BLaER1 treated with 17β-estradiol and CSF1 and Interleukin-3, amounts not matched to agents 10 nM and 100 nM (cell line): ENCODE measurements at regions not wholly inside any gene's neighbourhood (a gene's known extent, or its start where the extent isn't known, plus 50 kb on each side); places are given as distances from the start of the nearest gene placed in this dataset.

Source experiments
- H3K27ac ChIP-seq, 11 experiments: shearing (Covaris generic); formaldehyde crosslinking; 2 replicates each; pipeline ENCODE4 v1.8.1; 2022
- H3K27me3 ChIP-seq, 11 experiments: shearing (Covaris generic); formaldehyde crosslinking; 2 replicates each; pipeline ENCODE4 v1.8.1; 2022
- H3K36me3 ChIP-seq, 11 experiments: shearing (Covaris generic); formaldehyde crosslinking; 2 replicates each; pipeline ENCODE4 v1.8.1; 2022
- H3K4me1 ChIP-seq, 10 experiments: shearing (Covaris generic); formaldehyde crosslinking; 2 replicates each; pipeline ENCODE4 v1.8.1; 2022
- H3K4me2 ChIP-seq, 11 experiments: shearing (Covaris generic); formaldehyde crosslinking; 2 replicates each; pipeline ENCODE4 v1.8.1; 2022
- H3K4me3 ChIP-seq, 10 experiments: shearing (Covaris generic); formaldehyde crosslinking; 2 replicates each; pipeline ENCODE4 v1.8.1; 2022
- H3K9ac ChIP-seq, 11 experiments: shearing (Covaris generic); formaldehyde crosslinking; 2 replicates each; pipeline ENCODE4 v1.8.1; 2022
- H3K9me3 ChIP-seq, 11 experiments: shearing (Covaris generic); formaldehyde crosslinking; replicated peaks in 1 of 11; 2 replicates each; pipeline ENCODE4 v1.8.1; 2022
- H4K20me1 ChIP-seq, 11 experiments: shearing (Covaris generic); formaldehyde crosslinking; 2 replicates each; pipeline ENCODE4 v1.8.1; 2022
- Cebpa-rat ChIP-seq, 11 experiments: shearing (Covaris generic); IDR thresholded peaks; 2 replicates each; pipeline ENCODE4 v1.8.1; 2022

DNA sequence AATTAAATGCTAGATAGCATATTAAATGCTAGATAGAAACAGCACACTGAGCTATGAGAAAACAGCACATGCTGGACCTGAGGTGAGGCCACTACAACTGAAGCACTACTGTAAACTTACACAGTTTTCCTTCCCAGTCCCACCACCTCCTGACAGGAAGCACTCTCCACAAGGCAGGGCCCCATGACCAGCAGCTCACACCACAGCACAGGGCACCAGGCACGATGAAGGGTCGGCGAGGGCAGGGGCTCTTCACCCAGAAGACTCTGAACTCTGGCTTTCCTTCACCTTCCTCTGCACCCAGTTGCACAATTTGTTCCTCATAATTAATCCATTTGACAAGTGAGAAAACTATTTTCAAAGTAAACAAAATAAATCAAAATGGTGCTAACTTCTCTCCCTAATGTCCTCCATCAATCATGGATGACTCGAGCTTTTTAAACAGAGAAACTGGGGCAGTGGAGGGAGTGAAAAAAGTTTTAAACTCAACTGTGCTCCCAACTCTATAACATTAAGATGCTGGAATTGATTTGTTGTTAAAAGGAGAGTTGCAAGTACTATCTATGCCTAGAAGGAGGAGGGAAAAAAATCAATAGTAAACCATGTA is 568.7 kb downstream of the UQCRFS1 start:
- Histone ChIP-seq H4K20me1 (no peaks in the 10 kb centered on the region), H3K4me2 (no peak overlapping the region), H3K9me3 (no peaks in the 10 kb centered on the region), H3K4me3 (no peak overlapping the region), H3K36me3 (no peaks in the 10 kb centered on the region), H3K4me1 (no peaks in the 10 kb centered on the region), H3K27ac (no peak overlapping the region), H3K27me3 (no peaks in the 10 kb centered on the region), H3K9ac (no peak overlapping the region)
- no peak for TF ChIP-seq Cebpa-rat (IDR thresholded peaks at IDR 0.05)

DNA sequence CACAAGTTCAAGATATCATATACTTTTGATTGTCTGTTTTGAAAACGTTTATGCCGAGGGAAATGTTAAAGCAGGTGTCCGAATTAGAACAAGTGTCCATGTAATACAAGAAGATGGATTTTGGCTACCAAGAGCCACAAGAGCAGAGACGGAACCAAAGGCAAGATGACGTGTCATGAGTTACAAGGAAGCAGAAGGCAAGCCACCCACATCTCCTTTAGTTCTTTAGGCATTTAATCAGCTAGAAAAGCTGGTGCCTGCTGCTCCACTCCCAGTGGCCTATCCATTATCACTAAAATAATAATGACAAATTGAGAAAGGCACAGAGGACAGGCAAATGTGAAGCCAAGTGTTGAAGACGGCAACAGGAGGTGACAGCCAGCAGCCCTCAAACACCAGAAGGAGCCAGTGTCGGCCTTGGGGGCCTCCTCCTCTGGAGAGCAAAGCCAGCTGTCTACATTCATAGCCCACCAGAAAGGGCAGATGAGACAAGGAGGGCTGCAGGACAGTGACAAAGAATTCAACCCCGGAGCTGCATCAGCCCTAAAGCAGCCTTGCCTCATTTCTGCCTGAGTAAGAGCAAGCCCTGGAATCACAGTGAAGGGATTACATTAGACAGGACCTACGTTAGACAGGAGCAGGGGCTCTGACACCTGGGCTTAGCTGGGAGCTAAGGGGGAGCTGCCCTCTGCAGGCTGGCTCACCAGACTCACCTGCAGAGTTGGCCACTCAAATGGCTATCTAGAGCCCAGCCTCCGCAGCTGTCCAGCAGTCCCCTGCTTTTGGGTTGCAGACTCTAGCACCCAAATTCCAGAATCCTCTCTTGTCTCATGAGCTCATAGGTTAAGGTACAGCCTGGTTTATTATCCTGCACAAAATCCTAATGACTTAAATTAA is 569.9 kb downstream of the UQCRFS1 start:
- Histone ChIP-seq H3K4me1 (peaks cover 0 to under 1% (median 0%) of the 10 kb centered on the region in 10 experiments; a peak in 1 of 20 replicates), H3K9me3 (no peaks in the 10 kb centered on the region), H3K27ac (no peak overlapping the region), H4K20me1 (no peaks in the 10 kb centered on the region), H3K4me3 (no peak overlapping the region), H3K4me2 (no peak overlapping the region), H3K27me3 (no peaks in the 10 kb centered on the region), H3K36me3 (no peaks in the 10 kb centered on the region), H3K9ac (no peak overlapping the region)
- TF ChIP-seq Cebpa-rat (IDR thresholded peaks at IDR 0.05): no peak

DNA sequence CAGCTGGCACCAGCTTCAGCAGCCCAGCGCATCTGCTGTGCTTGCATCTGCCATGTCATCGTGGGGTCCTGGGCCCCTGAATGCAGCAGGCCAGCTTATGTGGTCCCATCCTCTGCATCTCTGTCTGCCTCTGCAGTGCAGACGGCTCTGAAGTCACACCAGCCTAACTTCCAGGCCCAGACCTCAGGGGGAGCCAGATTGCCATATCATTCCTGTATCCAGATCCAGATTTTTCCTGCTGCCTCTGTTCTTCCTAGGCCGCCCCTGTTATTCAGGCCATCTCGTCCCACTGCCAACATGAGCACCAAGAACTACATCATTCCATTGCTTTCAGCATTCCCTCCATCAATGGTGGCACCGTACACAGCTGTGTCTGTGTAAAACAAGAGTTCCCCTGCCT is 571.6 kb downstream of the UQCRFS1 start:
- Histone ChIP-seq H4K20me1 (no peaks in the 10 kb centered on the region), H3K4me1 (peaks cover 0 to 3% (median 0%) of the 10 kb centered on the region in 10 experiments; a peak in 1 of 20 replicates), H3K27ac (no peak overlapping the region), H3K9me3 (no peaks in the 10 kb centered on the region), H3K36me3 (no peaks in the 10 kb centered on the region), H3K27me3 (no peaks in the 10 kb centered on the region), H3K9ac (no peak overlapping the region), H3K4me3 (no peak overlapping the region), H3K4me2 (no peak overlapping the region)
- TF ChIP-seq Cebpa-rat (IDR thresholded peaks at IDR 0.05): no peak

DNA sequence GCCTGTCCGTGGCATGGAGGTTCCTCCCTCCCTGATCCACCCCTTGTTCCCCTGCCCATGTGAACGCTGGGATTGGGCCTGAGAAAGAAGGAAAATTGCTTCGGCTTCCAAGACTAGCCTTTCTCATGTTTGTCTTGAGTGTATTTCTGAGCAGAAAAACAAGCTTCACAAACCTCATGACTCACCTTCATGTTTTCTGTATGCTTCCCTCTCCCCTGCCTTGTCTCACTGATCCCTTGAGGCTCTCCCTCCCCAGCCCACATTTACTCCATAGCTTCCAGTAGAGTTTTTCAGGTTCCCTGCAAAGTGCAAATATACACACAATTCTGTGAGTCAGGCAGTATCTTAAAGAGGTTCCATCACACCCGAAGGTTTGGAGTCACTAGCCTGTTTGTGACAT is 572.4 kb downstream of the UQCRFS1 start:
- H3K4me1 ChIP-seq: peaks cover 0 to 3% (median 0%) of the 10 kb centered on the region in 10 experiments; a peak in 1 of 20 replicates
- no peak overlapping the region for H3K9ac ChIP-seq
- H4K20me1 ChIP-seq: no peaks in the 10 kb centered on the region
- TF ChIP-seq Cebpa-rat (IDR thresholded peaks at IDR 0.05): no peak
- H3K4me2 ChIP-seq: no peak overlapping the region
- no peaks in the 10 kb centered on the region for H3K36me3 ChIP-seq
- no peak overlapping the region for H3K4me3 ChIP-seq
- peaks cover 0 to under 1% (median 0%) of the 10 kb centered on the region in 11 experiments; a peak in 1 of 22 replicates for H3K9me3 ChIP-seq
- H3K27ac ChIP-seq: no peak overlapping the region
- H3K27me3 ChIP-seq: no peaks in the 10 kb centered on the region

DNA sequence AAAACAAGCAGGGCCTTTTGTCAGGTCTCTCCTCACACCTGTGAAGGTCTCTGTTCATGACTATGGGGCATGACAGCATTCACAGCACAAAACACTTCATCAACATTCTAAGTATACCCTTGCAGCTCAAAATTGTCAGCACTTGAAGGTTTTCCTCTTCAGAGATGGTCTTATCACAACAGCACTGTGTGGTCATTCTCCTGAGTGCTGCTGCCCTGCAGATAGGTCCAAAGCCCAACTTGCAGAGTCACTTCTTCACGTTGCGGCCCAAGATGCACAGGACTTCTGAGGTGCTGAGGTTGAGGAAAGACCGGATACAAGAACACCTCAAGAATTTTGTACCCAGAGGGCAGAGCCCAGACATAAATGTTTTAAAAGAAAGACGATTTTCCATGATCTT is 574.5 kb downstream of the UQCRFS1 start:
- Histone ChIP-seq H3K9ac (no peak overlapping the region), H4K20me1 (no peaks in the 10 kb centered on the region), H3K4me1 (peaks cover 0 to 6% (median 2%) of the 10 kb centered on the region in 10 experiments; a peak in 13 of 20 replicates), H3K27me3 (no peaks in the 10 kb centered on the region), H3K36me3 (no peaks in the 10 kb centered on the region), H3K4me2 (no peak overlapping the region), H3K4me3 (no peak overlapping the region), H3K27ac (no peak overlapping the region), H3K9me3 (peaks cover 9 to 17% (median 11%) of the 10 kb centered on the region in 11 experiments; a peak in 17 of 22 replicates)
- no peak for TF ChIP-seq Cebpa-rat (IDR thresholded peaks at IDR 0.05)

DNA sequence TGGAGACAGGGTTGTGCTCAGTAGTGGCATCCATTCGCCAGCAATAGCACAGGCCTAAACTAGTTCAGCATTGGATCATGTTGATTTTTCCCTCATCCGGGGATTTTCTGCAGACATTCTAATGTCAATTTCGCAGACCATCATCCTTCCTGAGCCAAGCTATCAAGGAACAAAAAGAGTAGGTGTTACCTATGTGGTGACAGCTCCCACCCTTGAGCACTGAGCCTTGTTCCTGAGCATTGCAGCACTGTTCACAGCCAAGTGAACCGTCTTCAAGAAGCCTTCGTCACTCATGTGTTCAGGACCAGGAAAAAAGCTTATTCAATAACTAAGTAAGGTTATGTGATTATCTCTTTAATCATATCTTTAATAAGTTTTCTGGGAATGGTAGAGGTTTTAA is 576.2 kb downstream of the UQCRFS1 start:
- H4K20me1 ChIP-seq: no peaks in the 10 kb centered on the region
- H3K9me3 ChIP-seq: peaks cover 9 to 17% (median 11%) of the 10 kb centered on the region in 11 experiments; a peak in 17 of 22 replicates
- no peaks in the 10 kb centered on the region for H3K36me3 ChIP-seq
- no peak overlapping the region for H3K4me3 ChIP-seq
- no peak overlapping the region for H3K4me2 ChIP-seq
- no peak for TF ChIP-seq Cebpa-rat (IDR thresholded peaks at IDR 0.05)
- H3K9ac ChIP-seq: no peak overlapping the region
- H3K27me3 ChIP-seq: no peaks in the 10 kb centered on the region
- peaks cover 0 to 22% (median 17%) of the 10 kb centered on the region in 10 experiments; a peak in 16 of 20 replicates for H3K4me1 ChIP-seq
- no peak overlapping the region for H3K27ac ChIP-seq

DNA sequence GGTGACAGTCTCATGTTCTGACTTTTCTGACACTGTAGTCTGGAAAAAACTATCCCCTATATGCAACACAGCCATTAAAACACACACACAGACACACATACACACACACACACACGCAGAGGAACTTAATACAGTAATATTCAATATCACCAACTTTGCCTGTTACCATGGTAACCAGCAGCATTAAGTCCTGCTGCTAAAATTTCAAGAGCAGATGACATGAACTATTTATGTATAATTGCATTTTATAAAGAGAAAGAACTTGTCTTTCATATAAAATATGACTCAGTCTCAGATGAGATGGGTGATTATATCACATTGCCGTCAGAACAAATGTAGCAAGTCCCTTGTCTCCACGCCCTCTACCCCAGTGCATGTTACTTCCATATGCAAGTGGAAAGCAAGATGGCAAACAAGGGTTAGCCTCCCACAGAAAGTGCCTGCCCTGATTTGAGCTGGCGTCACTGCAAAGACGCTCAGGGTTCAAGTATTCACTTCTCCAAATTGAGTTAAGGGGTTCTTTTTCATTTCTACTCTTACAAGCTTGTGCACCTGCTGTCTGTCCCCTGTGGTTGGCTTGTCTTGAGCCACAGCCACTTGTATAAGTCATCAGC is 576.8 kb downstream of the UQCRFS1 start:
- Histone ChIP-seq H4K20me1 (no peaks in the 10 kb centered on the region), H3K4me1 (peaks cover 0 to 22% (median 17%) of the 10 kb centered on the region in 10 experiments; a peak in 16 of 20 replicates), H3K27ac (no peak overlapping the region), H3K4me2 (no peak overlapping the region), H3K9ac (no peak overlapping the region), H3K36me3 (no peaks in the 10 kb centered on the region), H3K4me3 (no peak overlapping the region), H3K9me3 (peaks cover 9 to 17% (median 11%) of the 10 kb centered on the region in 11 experiments; a peak in 17 of 22 replicates), H3K27me3 (no peaks in the 10 kb centered on the region)
- no peak for TF ChIP-seq Cebpa-rat (IDR thresholded peaks at IDR 0.05)

DNA sequence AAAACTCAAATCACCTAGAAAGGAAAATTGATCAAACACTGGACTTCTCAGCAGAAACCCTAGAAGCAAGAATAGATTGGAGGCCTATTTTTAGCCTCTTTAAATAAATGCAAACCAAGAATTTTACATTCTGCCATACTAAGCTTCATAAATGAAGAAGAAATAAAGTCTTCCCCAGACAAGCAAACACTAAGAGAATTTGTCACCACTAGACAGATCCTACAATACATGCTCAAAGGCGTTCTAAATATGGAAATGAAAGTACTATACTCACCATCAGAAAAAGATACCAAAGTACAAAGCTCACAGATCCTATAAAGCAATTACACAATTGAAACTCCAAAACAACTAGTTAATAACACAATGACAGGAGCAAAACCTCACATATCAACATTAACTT is 578.1 kb downstream of the UQCRFS1 start:
- H3K27ac ChIP-seq: no peak overlapping the region
- no peak for TF ChIP-seq Cebpa-rat (IDR thresholded peaks at IDR 0.05)
- no peak overlapping the region for H3K9ac ChIP-seq
- peaks cover 0 to 22% (median 17%) of the 10 kb centered on the region in 10 experiments; a peak in 16 of 20 replicates for H3K4me1 ChIP-seq
- peaks cover 9 to 17% (median 11%) of the 10 kb centered on the region in 11 experiments; a peak in 18 of 22 replicates for H3K9me3 ChIP-seq
- no peaks in the 10 kb centered on the region for H3K27me3 ChIP-seq
- no peak overlapping the region for H3K4me2 ChIP-seq
- no peaks in the 10 kb centered on the region for H3K36me3 ChIP-seq
- H4K20me1 ChIP-seq: no peaks in the 10 kb centered on the region
- no peak overlapping the region for H3K4me3 ChIP-seq

DNA sequence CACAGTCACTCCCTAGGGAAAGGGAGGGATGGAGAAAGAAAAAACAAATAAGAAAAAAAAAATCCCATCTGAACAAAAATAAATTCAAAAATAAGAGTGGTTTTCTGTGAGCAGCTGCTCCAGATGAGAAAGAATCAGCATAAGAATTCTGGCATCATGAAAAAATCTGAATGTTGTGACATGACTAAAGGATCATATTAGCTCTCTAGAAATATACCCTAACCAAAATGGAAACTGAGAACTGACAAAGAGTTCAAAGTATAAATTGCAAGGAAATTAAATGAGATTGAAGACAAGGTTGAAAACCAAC is 579.0 kb downstream of the UQCRFS1 start:
- Histone ChIP-seq H3K36me3 (no peaks in the 10 kb centered on the region), H3K4me2 (no peak overlapping the region), H3K4me3 (no peak overlapping the region), H3K9ac (no peak overlapping the region), H4K20me1 (no peaks in the 10 kb centered on the region), H3K4me1 (peaks cover 0 to 22% (median 17%) of the 10 kb centered on the region in 10 experiments; a peak in 16 of 20 replicates), H3K27ac (no peak overlapping the region), H3K27me3 (no peaks in the 10 kb centered on the region), H3K9me3 (peaks cover 9 to 17% (median 11%) of the 10 kb centered on the region in 11 experiments; a peak in 18 of 22 replicates)
- TF ChIP-seq Cebpa-rat (IDR thresholded peaks at IDR 0.05): no peak
